ENCODE measurements at regions not wholly inside any gene's neighbourhood (a gene's known extent, or its start where the extent isn't known, plus 50 kb on each side); places are given as distances from the start of the nearest gene placed in this dataset.

DNA sequence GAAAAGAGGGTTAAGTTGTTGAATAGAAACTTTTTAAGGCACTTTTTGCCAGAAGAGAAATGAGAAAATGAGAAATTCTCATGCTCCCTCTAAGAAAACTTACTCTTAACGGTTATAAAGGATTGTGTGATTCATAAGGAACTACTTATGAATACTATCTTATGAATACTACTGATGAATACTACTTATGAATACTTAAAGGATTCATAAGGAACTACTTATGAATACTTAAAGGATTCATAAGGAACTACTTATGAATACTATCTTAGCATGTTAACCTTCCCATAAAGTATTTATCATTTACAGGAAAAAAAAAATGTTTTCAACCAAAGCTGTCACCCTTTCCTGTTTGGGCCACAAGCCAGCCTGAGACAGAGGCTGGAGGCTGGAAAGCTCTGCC, 53.1 kb upstream of the UCN3 start:
- TF ChIP-seq, protein P1, sequence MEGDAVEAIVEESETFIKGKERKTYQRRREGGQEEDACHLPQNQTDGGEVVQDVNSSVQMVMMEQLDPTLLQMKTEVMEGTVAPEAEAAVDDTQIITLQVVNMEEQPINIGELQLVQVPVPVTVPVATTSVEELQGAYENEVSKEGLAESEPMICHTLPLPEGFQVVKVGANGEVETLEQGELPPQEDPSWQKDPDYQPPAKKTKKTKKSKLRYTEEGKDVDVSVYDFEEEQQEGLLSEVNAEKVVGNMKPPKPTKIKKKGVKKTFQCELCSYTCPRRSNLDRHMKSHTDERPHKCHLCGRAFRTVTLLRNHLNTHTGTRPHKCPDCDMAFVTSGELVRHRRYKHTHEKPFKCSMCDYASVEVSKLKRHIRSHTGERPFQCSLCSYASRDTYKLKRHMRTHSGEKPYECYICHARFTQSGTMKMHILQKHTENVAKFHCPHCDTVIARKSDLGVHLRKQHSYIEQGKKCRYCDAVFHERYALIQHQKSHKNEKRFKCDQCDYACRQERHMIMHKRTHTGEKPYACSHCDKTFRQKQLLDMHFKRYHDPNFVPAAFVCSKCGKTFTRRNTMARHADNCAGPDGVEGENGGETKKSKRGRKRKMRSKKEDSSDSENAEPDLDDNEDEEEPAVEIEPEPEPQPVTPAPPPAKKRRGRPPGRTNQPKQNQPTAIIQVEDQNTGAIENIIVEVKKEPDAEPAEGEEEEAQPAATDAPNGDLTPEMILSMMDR (IDR thresholded peaks at IDR 0.05; ENCODE audit: low read depth, low read length) = no peak
- no peak overlapping the region for H3K4me3 ChIP-seq (ENCODE audit: low read depth, low read length)

DNA sequence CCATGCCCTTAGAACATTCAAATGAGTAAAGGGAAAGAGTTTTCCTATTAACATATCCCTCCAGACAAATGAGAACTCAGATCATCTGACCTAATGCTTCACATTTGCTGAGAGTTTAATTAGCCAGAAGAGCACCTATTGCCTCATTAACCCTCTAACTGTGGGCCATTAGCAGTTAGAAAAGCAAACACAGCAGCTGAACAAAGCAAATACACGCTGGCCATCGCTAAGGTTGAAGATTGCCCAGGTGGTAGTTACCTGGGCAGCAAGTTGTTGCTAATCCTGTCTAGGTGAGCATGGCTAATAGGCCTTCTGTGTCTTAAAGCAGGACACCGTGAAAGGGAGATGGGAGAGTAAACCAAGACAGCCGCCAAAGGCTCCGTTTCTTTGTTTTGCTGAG, 49.9 kb upstream of the UCN3 start:
- TF ChIP-seq, protein P1 (IDR thresholded peaks at IDR 0.05; ENCODE audit: low read depth, low read length) = no peak
- no peak overlapping the region for H3K4me3 ChIP-seq (ENCODE audit: low read depth, low read length)

All from WI38 (cell line).